ENCODE measurements at regions not wholly inside any gene's neighbourhood (a gene's known extent, or its start where the extent isn't known, plus 50 kb on each side); places are given as distances from the start of the nearest gene placed in this dataset.

- no peak for TF ChIP-seq CTCF (IDR thresholded peaks at IDR 0.05; ENCODE audit: poor library complexity, severe bottlenecking)
- TF ChIP-seq EZH2 (IDR thresholded peaks at IDR 0.05; ENCODE audit: borderline replicate concordance, insufficient read depth, low read length, poor library complexity, severe bottlenecking) = no peak
- no peak for TF ChIP-seq POLR2AphosphoS5 (IDR thresholded peaks at IDR 0.05)
- TF ChIP-seq REST (IDR thresholded peaks at IDR 0.05; ENCODE audit: borderline replicate concordance) = no peak
- TF ChIP-seq TAF1 (IDR thresholded peaks at IDR 0.05; ENCODE audit: low read depth) = no peak
- no peak for TF ChIP-seq EP300 (conservative IDR thresholded peaks at IDR 0.05; ENCODE audit: poor library complexity, severe bottlenecking)
- no peak for TF ChIP-seq MXI1 (conservative IDR thresholded peaks at IDR 0.05; ENCODE audit: poor library complexity, severe bottlenecking)
These were observed 147.9 kb upstream of the COL5A1 start for GRCh38 chr9:134493461-134494272.
